ENCODE measurements at regions not wholly inside any gene's neighbourhood (a gene's known extent, or its start where the extent isn't known, plus 50 kb on each side); places are given as distances from the start of the nearest gene placed in this dataset.
"Not testable (repeated sequence)": the region's sequence is repeated elsewhere in the genome, so short reads cannot be mapped to it uniquely, and the experiment has no call there.

DNA sequence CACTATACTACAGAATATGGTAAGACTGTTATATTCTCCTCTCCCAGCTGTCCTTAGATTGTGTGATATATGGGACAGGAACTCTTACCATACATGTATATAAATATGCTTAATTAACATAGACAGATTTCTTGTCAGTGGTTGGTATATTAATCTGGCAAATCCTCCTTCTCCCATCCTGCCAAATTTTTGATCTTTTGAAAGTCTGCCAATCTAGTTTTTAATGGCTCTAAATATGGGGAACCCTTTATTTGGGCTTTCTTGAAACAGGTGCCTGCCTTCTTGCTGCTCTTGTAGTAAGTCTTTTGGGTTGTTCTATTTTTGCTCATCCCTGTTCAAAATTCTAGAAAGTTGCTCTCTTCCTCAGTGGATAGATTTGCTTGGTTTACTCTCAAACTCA is 63.5 kb downstream of the SPATA31D1 start:
- Histone ChIP-seq H3K9me3 (no peaks in the 10 kb centered on the region), H3K27ac (no peak overlapping the region), H3K4me3 (no peak overlapping the region), H3K4me1 (no peaks in the 10 kb centered on the region), H3K36me3 (no peaks in the 10 kb centered on the region), H3K27me3 (no peaks in the 10 kb centered on the region)
- TF ChIP-seq, protein P1, sequence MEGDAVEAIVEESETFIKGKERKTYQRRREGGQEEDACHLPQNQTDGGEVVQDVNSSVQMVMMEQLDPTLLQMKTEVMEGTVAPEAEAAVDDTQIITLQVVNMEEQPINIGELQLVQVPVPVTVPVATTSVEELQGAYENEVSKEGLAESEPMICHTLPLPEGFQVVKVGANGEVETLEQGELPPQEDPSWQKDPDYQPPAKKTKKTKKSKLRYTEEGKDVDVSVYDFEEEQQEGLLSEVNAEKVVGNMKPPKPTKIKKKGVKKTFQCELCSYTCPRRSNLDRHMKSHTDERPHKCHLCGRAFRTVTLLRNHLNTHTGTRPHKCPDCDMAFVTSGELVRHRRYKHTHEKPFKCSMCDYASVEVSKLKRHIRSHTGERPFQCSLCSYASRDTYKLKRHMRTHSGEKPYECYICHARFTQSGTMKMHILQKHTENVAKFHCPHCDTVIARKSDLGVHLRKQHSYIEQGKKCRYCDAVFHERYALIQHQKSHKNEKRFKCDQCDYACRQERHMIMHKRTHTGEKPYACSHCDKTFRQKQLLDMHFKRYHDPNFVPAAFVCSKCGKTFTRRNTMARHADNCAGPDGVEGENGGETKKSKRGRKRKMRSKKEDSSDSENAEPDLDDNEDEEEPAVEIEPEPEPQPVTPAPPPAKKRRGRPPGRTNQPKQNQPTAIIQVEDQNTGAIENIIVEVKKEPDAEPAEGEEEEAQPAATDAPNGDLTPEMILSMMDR (IDR thresholded peaks at IDR 0.05) = no peak
- TF ChIP-seq EP300 (IDR thresholded peaks at IDR 0.05) = no peak
- no peak for TF ChIP-seq POLR2A (IDR thresholded peaks at IDR 0.05)
- TF ChIP-seq POLR2AphosphoS5 (IDR thresholded peaks at IDR 0.05) = no peak
- no peak for DNase-seq (ENCODE audit: low spot score in 2 of 2)

DNA sequence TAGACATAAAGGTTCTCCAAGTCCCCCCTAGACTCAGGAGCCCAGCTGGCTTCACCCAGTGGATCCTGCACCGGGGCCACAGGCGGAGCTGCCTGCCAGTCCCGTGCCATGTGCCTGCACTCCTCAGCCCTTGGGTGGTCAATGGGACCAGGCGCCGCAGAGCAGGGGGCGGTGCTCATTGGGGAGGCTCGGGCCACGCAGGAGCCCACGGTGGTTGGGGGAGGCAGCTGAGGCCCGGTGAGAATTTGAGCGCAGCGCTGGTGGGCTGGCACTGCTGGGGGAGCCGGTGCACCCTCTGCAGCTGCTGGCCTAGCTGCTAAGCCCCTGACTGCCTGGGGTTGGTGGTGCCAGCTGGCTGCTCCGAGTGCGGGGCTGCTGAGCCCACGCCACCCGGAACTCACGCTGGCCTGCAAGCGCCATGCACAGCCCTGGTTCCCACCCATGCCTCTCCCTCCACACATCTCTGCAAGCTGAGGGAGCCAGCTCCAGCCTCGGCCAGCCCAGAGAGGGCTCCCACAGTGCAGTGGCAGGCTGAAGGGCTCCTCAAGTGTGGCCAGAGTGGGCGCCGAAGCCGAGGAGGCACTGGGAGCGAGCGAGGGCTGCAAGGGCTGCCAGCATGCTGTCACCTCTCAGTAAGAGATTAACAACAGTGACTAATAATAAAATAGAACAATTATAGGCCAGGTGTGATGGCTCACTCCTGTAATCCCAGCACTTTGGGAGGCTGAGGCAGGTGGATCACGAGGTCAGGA is 65.9 kb downstream of the SPATA31D1 start:
- WGBS = 95% methylated on average over 16 of the region's 26 CpGs
- no peak for TF ChIP-seq EP300 (IDR thresholded peaks at IDR 0.05)
- no peak for TF ChIP-seq POLR2A (IDR thresholded peaks at IDR 0.05)
- no peak for TF ChIP-seq POLR2AphosphoS5 (IDR thresholded peaks at IDR 0.05)
- TF ChIP-seq, protein P1 (IDR thresholded peaks at IDR 0.05) = no peak
- DNase-seq (ENCODE audit: low spot score in 2 of 2) = no peak
- H3K4me3 ChIP-seq = no peak overlapping the region
- no peak overlapping the region for H3K27ac ChIP-seq
- H3K27me3 ChIP-seq = no peaks in the 10 kb centered on the region
- H3K4me1 ChIP-seq = no peaks in the 10 kb centered on the region
- H3K9me3 ChIP-seq = no peaks in the 10 kb centered on the region
- no peaks in the 10 kb centered on the region for H3K36me3 ChIP-seq

DNA sequence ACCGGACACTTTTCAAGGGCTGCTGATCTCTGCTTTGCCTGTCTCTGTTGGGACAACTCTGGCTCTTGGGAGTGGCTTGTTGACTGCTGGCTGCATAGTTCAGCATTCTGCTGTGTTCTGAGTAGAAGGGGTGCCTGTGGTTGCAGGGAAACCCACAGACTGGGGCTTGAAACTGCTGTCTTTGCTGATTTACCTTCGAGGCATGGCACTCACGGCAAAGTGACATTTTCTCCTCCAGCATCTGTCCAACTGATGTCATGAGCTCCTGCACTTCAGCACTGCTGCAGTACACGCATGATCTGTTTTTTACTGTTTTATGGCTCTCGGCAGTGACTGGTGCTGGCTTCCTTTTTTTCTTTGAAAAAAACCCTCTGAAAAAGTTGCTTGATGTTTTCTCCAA is 69.2 kb downstream of the SPATA31D1 start:
- Histone ChIP-seq H3K4me3 (no peak overlapping the region), H3K27ac (no peak overlapping the region), H3K4me1 (no peaks in the 10 kb centered on the region), H3K9me3 (no peaks in the 10 kb centered on the region), H3K27me3 (no peaks in the 10 kb centered on the region), H3K36me3 (no peaks in the 10 kb centered on the region)
- 43% methylated on average over 5 of the region's 5 CpGs for WGBS
- TF ChIP-seq POLR2A (IDR thresholded peaks at IDR 0.05) (no peak), POLR2AphosphoS5 (IDR thresholded peaks at IDR 0.05) (no peak), EP300 (IDR thresholded peaks at IDR 0.05) (no peak)
- TF ChIP-seq, protein P1 (IDR thresholded peaks at IDR 0.05) = no peak
- DNase-seq (ENCODE audit: low spot score in 2 of 2) = no peak

DNA sequence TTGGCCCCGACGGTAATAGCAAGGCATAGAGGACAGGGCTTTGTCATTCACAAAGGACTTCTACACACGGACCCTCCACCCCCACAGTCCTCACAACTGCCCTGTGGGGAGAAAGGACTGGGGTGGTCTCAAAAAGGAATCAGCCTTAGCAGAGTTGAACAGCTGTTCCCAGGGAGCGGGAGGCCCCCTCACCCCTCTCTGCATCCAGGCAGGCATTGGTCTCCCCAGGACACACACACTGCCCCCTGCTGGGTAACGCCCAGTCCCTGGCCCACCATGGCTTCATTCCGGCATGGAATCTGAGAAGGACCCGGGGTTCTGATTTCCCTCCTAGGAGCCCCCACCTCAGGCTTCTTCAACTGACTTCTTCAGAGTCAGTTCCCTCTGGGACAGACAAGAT is 73.2 kb downstream of the SPATA31D1 start:
- H3K9me3 ChIP-seq; H3K4me1 ChIP-seq; H3K27ac ChIP-seq; H3K36me3 ChIP-seq; H3K4me3 ChIP-seq; H3K27me3 ChIP-seq; DNase-seq (ENCODE audit: low spot score in 2 of 2): not testable (repeated sequence)
- WGBS = 98% methylated on average over 7 of the region's 7 CpGs

DNA sequence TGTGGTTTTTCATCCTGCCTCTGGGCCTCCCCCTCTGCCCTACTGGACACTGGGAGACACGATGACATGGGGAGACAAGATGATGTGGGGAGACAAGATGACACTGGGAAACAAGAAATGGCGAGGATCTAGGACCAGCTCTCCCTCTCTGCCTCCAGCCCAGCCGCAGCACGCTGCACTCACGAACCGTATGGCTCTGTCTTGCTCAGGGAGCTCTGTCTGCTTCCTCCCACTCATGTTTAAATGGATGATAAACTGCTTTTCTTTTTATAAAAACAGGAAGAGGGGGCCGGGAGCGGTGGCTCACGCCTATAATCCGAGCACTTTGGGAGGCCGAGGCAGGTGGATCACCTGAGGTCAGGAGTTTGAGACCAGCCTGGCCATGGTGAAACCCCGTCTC is 73.7 kb downstream of the SPATA31D1 start:
- no peaks in the 10 kb centered on the region for H3K9me3 ChIP-seq
- WGBS = 89% methylated on average over 12 of the region's 12 CpGs
- DNase-seq (ENCODE audit: low spot score in 2 of 2) = no peak
- H3K4me1 ChIP-seq = no peaks in the 10 kb centered on the region
- no peak for TF ChIP-seq EP300 (IDR thresholded peaks at IDR 0.05)
- TF ChIP-seq POLR2A (IDR thresholded peaks at IDR 0.05) = no peak
- TF ChIP-seq, protein P1 (IDR thresholded peaks at IDR 0.05) = no peak
- no peak for TF ChIP-seq POLR2AphosphoS5 (IDR thresholded peaks at IDR 0.05)
- no peaks in the 10 kb centered on the region for H3K27me3 ChIP-seq
- H3K4me3 ChIP-seq = no peak overlapping the region
- H3K36me3 ChIP-seq = no peaks in the 10 kb centered on the region
- no peak overlapping the region for H3K27ac ChIP-seq

All from suprapubic skin (tissue), 4 donors.